ENCODE measurements at regions not wholly inside any gene's neighbourhood (a gene's known extent, or its start where the extent isn't known, plus 50 kb on each side); places are given as distances from the start of the nearest gene placed in this dataset.

DNA sequence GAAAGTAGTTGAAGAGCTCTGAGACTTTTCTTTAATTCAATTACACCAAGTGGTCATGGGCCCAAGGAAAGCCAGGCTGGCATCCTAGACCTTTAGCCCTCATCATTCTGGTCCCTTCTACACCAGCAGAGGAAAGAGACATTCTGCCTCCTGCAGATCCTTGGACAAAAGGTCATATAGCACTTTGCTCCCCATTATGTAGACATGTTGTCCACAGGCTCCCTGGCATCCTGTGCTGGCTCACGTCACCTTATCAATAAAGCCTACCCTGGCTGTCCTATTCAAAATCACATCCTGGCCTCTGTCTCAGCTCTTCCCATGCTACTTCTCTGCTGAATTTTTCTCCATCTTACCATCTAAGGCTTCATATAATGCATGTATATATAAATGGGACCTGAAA, 61.6 kb upstream of the MAF start:
- Histone ChIP-seq H3K4me3 (ENCODE audit: low read depth in 1 of 2, low read length in 2 of 2) (no peak overlapping the region), H3K27me3 (ENCODE audit: control insufficient read depth in 1 of 2, insufficient read depth in 2 of 2, low read length in 2 of 2) (no peaks in the 10 kb centered on the region), H3K9ac (ENCODE audit: low read length) (no peak overlapping the region), H3K4me1 (ENCODE audit: insufficient read depth, low read length) (no peaks in the 10 kb centered on the region), H3K27ac (ENCODE audit: low read depth, low read length) (no peak overlapping the region), H3K9me3 (ENCODE audit: low read length) (no peaks in the 10 kb centered on the region), H3K36me3 (ENCODE audit: insufficient read depth, low read length) (no peaks in the 10 kb centered on the region)

DNA sequence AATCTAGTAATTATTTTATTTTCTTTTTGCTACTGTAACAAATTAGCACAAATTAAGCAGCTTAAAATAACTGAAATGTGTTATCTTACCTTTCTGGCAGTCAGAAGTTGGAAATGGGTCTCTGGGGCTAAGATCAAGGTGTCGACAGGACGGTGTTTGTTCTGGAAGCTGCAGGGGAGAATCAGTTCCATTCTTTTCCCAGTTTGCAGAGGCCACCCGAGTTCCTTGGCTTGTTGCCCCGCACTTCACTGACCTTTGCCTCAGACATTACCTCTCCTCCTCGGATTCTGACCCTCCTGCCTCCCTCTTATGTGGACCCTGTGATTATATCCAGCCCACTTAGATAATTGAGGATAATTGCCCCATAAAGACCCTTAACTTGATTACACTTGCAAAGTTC, 61.0 kb upstream of the MAF start:
- H3K27ac ChIP-seq (ENCODE audit: low read depth, low read length): no peak overlapping the region
- no peak overlapping the region for H3K9ac ChIP-seq (ENCODE audit: low read length)
- no peaks in the 10 kb centered on the region for H3K36me3 ChIP-seq (ENCODE audit: insufficient read depth, low read length)
- H3K4me3 ChIP-seq (ENCODE audit: low read depth in 1 of 2, low read length in 2 of 2): no peak overlapping the region
- no peaks in the 10 kb centered on the region for H3K4me1 ChIP-seq (ENCODE audit: insufficient read depth, low read length)
- H3K27me3 ChIP-seq (ENCODE audit: control insufficient read depth in 1 of 2, insufficient read depth in 2 of 2, low read length in 2 of 2): no peaks in the 10 kb centered on the region
- H3K9me3 ChIP-seq (ENCODE audit: low read length): no peaks in the 10 kb centered on the region

- Histone ChIP-seq H3K9me3 (ENCODE audit: low read length) (no peaks in the 10 kb centered on the region), H3K4me3 (ENCODE audit: low read depth in 1 of 2, low read length in 2 of 2) (no peak overlapping the region)
These were observed 58.8 kb upstream of the MAF start for GRCh38 chr16:79659344-79659743.

DNA sequence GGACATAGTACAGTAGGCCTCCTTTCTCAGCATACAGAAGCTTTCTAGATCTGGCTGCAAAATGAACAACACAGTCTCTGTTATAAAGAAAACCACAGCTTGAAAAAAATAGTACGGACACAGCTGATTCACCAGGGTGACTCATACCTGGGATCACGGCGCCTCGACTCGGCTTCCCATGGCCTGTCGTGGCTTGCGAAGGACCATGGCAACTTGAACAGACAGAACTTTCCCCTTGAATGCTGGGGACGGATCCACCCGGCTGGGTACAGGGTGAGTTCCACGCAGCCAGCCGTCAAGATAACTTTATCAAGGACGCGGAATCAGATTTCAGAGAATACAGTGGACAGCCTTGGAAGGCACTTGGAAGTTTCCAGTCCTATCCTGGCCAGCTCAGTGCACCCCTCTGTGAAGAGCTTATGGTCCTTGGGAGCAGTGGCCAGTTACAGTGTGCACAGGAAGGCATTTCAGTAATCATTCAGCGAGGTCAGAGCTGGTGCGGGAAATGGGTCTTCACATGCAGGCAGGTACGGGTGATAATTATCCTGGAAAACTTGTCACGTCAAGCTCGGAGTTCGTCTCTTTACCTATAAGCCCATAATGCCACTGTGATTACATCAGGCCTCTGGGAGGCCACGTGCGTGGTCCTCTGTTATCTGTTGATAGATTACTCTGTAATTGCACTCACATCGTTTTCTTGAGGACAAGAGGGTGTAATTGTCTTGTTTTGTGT, 57.9 kb upstream of the MAF start:
- no peak overlapping the region for H3K9ac ChIP-seq (ENCODE audit: low read length)
- no peaks in the 10 kb centered on the region for H3K27me3 ChIP-seq (ENCODE audit: control insufficient read depth in 1 of 2, insufficient read depth in 2 of 2, low read length in 2 of 2)
- no peak overlapping the region for H3K27ac ChIP-seq (ENCODE audit: low read depth, low read length)
- H3K4me1 ChIP-seq (ENCODE audit: insufficient read depth, low read length): no peaks in the 10 kb centered on the region
- H3K9me3 ChIP-seq (ENCODE audit: low read length): no peaks in the 10 kb centered on the region
- no peaks in the 10 kb centered on the region for H3K36me3 ChIP-seq (ENCODE audit: insufficient read depth, low read length)
- H3K4me3 ChIP-seq (ENCODE audit: low read depth in 1 of 2, low read length in 2 of 2): no peak overlapping the region

More at GRCh38 chr16:79659344-79659743, 58.8 kb upstream of the MAF start:
- Histone ChIP-seq H3K9ac (ENCODE audit: low read length) (no peak overlapping the region), H3K27me3 (ENCODE audit: control insufficient read depth in 1 of 2, insufficient read depth in 2 of 2, low read length in 2 of 2) (no peaks in the 10 kb centered on the region), H3K36me3 (ENCODE audit: insufficient read depth, low read length) (no peaks in the 10 kb centered on the region), H3K4me1 (ENCODE audit: insufficient read depth, low read length) (no peaks in the 10 kb centered on the region), H3K27ac (ENCODE audit: low read depth, low read length) (no peak overlapping the region)

GRCh38 chr16:79656553-79657115, 56.1 kb upstream of the MAF start:
- H3K27me3 ChIP-seq (ENCODE audit: control insufficient read depth in 1 of 2, insufficient read depth in 2 of 2, low read length in 2 of 2): no peaks in the 10 kb centered on the region
- no peaks in the 10 kb centered on the region for H3K4me1 ChIP-seq (ENCODE audit: insufficient read depth, low read length)
- no peaks in the 10 kb centered on the region for H3K36me3 ChIP-seq (ENCODE audit: insufficient read depth, low read length)
- H3K4me3 ChIP-seq (ENCODE audit: low read depth in 1 of 2, low read length in 2 of 2): no peak overlapping the region
- H3K9ac ChIP-seq (ENCODE audit: low read length): no peak overlapping the region
- no peaks in the 10 kb centered on the region for H3K9me3 ChIP-seq (ENCODE audit: low read length)
- no peak overlapping the region for H3K27ac ChIP-seq (ENCODE audit: low read depth, low read length)

GRCh38 chr16:79653373-79653891, 52.9 kb upstream of the MAF start:
- H3K27ac ChIP-seq (ENCODE audit: low read depth, low read length): no peak overlapping the region
- H3K9me3 ChIP-seq (ENCODE audit: low read length): no peaks in the 10 kb centered on the region
- H3K4me1 ChIP-seq (ENCODE audit: insufficient read depth, low read length): peaks cover 4% of the 10 kb centered on the region
- H3K4me3 ChIP-seq (ENCODE audit: low read depth in 1 of 2, low read length in 2 of 2): no peak overlapping the region
- H3K36me3 ChIP-seq (ENCODE audit: insufficient read depth, low read length): no peaks in the 10 kb centered on the region
- H3K9ac ChIP-seq (ENCODE audit: low read length): no peak overlapping the region
- no peaks in the 10 kb centered on the region for H3K27me3 ChIP-seq (ENCODE audit: control insufficient read depth in 1 of 2, insufficient read depth in 2 of 2, low read length in 2 of 2)

- Histone ChIP-seq H3K27ac (ENCODE audit: low read depth, low read length) (no peak overlapping the region), H3K36me3 (ENCODE audit: insufficient read depth, low read length) (no peaks in the 10 kb centered on the region), H3K9me3 (ENCODE audit: low read length) (no peaks in the 10 kb centered on the region), H3K4me3 (ENCODE audit: low read depth in 1 of 2, low read length in 2 of 2) (no peak overlapping the region), H3K4me1 (ENCODE audit: insufficient read depth, low read length) (peaks cover 4% of the 10 kb centered on the region), H3K27me3 (ENCODE audit: control insufficient read depth in 1 of 2, insufficient read depth in 2 of 2, low read length in 2 of 2) (no peaks in the 10 kb centered on the region), H3K9ac (ENCODE audit: low read length) (no peak overlapping the region)
These were observed 50.8 kb upstream of the MAF start for GRCh38 chr16:79651363-79651762.
